ENCODE measurements at regions not wholly inside any gene's neighbourhood (a gene's known extent, or its start where the extent isn't known, plus 50 kb on each side); places are given as distances from the start of the nearest gene placed in this dataset.
A peak's percentile ranks its signal among the peaks of the same experiment; 100 is the strongest.

GRCh38 chr12:41122894-41123293 lies 65.2 kb upstream of the PDZRN4 start:
- DNase-seq, result no peak

- DNase-seq, result peak; percentile 32
Observed at GRCh38 chr12:41123871-41124270, 64.2 kb upstream of the PDZRN4 start.

Measured in NCI-H1694 treated with DMSO at 0.1 percent for 48 hours (cell line).